MM.1S (cell line): ENCODE measurements at regions not wholly inside any gene's neighbourhood (a gene's known extent, or its start where the extent isn't known, plus 50 kb on each side); places are given as distances from the start of the nearest gene placed in this dataset.

Experiments
- DNase-seq: peaks from one replicate; pipeline ENCODE4 v3.0.0-alpha.2; 2015
- H2AFZ ChIP-seq: fragments of 300-600 bp; sonication (generic); 2 replicates; pipeline ENCODE4 v1.6.0; 2016; ENCODE audit warnings: antibody characterized with exemption, low read length
- H3F3A ChIP-seq: fragments of 300-600 bp; sonication (generic); 2 replicates; pipeline ENCODE4 v1.6.1; 2016; ENCODE audit warnings: mild to moderate bottlenecking, antibody characterized with exemption, low read length, moderate library complexity, mixed read lengths; ENCODE audit not compliant: insufficient read depth
- H3K27ac ChIP-seq: fragments of 300-600 bp; sonication (generic); 2 replicates; pipeline ENCODE4 v1.5.1; 2016; ENCODE audit warnings: mild to moderate bottlenecking, low read length
- H3K27me3 ChIP-seq: fragments of 300-600 bp; sonication (generic); replicated peaks from 2 replicates; pipeline ENCODE4 v1.6.0; 2016; ENCODE audit warnings: low read length; ENCODE audit not compliant: insufficient read depth
- H3K36me3 ChIP-seq: fragments of 300-600 bp; sonication (generic); replicated peaks from 2 replicates; pipeline ENCODE4 v1.6.1; 2016; ENCODE audit warnings: mild to moderate bottlenecking, low read length, mixed read lengths; ENCODE audit not compliant: insufficient read depth
- H3K4me1 ChIP-seq: fragments of 300-600 bp; sonication (generic); 2 replicates; pipeline ENCODE4 v1.6.1; 2016; ENCODE audit warnings: low read length, mixed read lengths
- H3K4me2 ChIP-seq: fragments of 300-600 bp; sonication (generic); 2 replicates; pipeline ENCODE4 v1.6.0; 2016; ENCODE audit warnings: low read depth, low read length
- H3K4me3 ChIP-seq: fragments of 300-600 bp; sonication (generic); 2 replicates; pipeline ENCODE4 v1.5.1; 2016; ENCODE audit warnings: low read length, mixed read lengths
- H3K79me2 ChIP-seq: fragments of 300-600 bp; sonication (generic); 2 replicates; pipeline ENCODE4 v1.6.1; 2016; ENCODE audit warnings: mixed run types, low read length, mixed read lengths
- H3K9ac ChIP-seq: fragments of 300-600 bp; sonication (generic); 2 replicates; pipeline ENCODE4 v1.6.1; 2016; ENCODE audit warnings: low read length, mixed read lengths
- H3K9me2 ChIP-seq: fragments of 300-600 bp; sonication (generic); replicated peaks from 2 replicates; pipeline ENCODE4 v1.6.1; 2016; ENCODE audit warnings: mild to moderate bottlenecking, low read length, mixed read lengths; ENCODE audit not compliant: insufficient read depth
- H3K9me3 ChIP-seq: fragments of 300-600 bp; sonication (generic); replicated peaks from 2 replicates; pipeline ENCODE4 v1.6.1; 2016; ENCODE audit warnings: mild to moderate bottlenecking, low read length, mixed read lengths; ENCODE audit not compliant: insufficient read depth
- H4K20me1 ChIP-seq: fragments of 300-600 bp; sonication (generic); 2 replicates; pipeline ENCODE4 v1.6.1; 2016; ENCODE audit warnings: mild to moderate bottlenecking, low read length, moderate library complexity, mixed read lengths; ENCODE audit not compliant: insufficient read depth
- CTCF ChIP-seq: fragments of 300-600 bp; sonication (generic); IDR thresholded peaks from 2 replicates; pipeline ENCODE4 v1.5.1; 2016; ENCODE audit warnings: antibody characterized with exemption, low read length, mixed read lengths
- EZH2 ChIP-seq: fragments of 300-600 bp; sonication (generic); optimal IDR thresholded peaks from 2 replicates; pipeline ENCODE3; 2017; ENCODE audit warnings: low read depth, mild to moderate bottlenecking, antibody characterized with exemption, low read length, mixed read lengths
- EZH2phosphoT487 ChIP-seq: fragments of 300-600 bp; sonication (generic); IDR thresholded peaks from 2 replicates; pipeline ENCODE4 v1.6.1; 2018; ENCODE audit warnings: antibody characterized with exemption, low read length

GRCh38 chr14:55741240-55741639 lies 161.2 kb downstream of the KTN1 start:
- no peak overlapping the region for H3K9ac ChIP-seq
- no peak for TF ChIP-seq EZH2
- no peak for TF ChIP-seq CTCF
- no peak for TF ChIP-seq EZH2phosphoT487
- H3K9me2 ChIP-seq = no peaks in the 10 kb centered on the region
- H3K4me3 ChIP-seq = no peak overlapping the region
- no peak overlapping the region for H3K4me2 ChIP-seq
- H3K36me3 ChIP-seq = no peaks in the 10 kb centered on the region
- no peak for DNase-seq
- no peak overlapping the region for H3K27ac ChIP-seq
- H3K4me1 ChIP-seq = no peaks in the 10 kb centered on the region
- no peaks in the 10 kb centered on the region for H3K79me2 ChIP-seq
- no peaks in the 10 kb centered on the region for H4K20me1 ChIP-seq
- no peaks in the 10 kb centered on the region for H3K27me3 ChIP-seq
- no peak overlapping the region for H2AFZ ChIP-seq
- H3K9me3 ChIP-seq = no peaks in the 10 kb centered on the region
- no peaks in the 10 kb centered on the region for H3F3A ChIP-seq

GRCh38 chr14:55743551-55743950 lies 163.5 kb downstream of the KTN1 start:
- H3K4me3 ChIP-seq = no peak overlapping the region
- no peaks in the 10 kb centered on the region for H3K27me3 ChIP-seq
- H3K9me2 ChIP-seq = no peaks in the 10 kb centered on the region
- H3K9me3 ChIP-seq = no peaks in the 10 kb centered on the region
- H2AFZ ChIP-seq = no peak overlapping the region
- no peaks in the 10 kb centered on the region for H4K20me1 ChIP-seq
- no peaks in the 10 kb centered on the region for H3K36me3 ChIP-seq
- H3K79me2 ChIP-seq = no peaks in the 10 kb centered on the region
- H3K4me2 ChIP-seq = no peak overlapping the region
- H3K9ac ChIP-seq = no peak overlapping the region
- no peak for DNase-seq
- H3F3A ChIP-seq = no peaks in the 10 kb centered on the region
- H3K27ac ChIP-seq = no peak overlapping the region
- H3K4me1 ChIP-seq = no peaks in the 10 kb centered on the region
- no peak for TF ChIP-seq EZH2phosphoT487
- no peak for TF ChIP-seq CTCF
- no peak for TF ChIP-seq EZH2

- Histone ChIP-seq H3K27ac (no peak overlapping the region), H3K4me3 (no peak overlapping the region), H4K20me1 (no peaks in the 10 kb centered on the region), H2AFZ (no peak overlapping the region), H3K9ac (no peak overlapping the region), H3K27me3 (no peaks in the 10 kb centered on the region), H3K9me3 (no peaks in the 10 kb centered on the region), H3K79me2 (no peaks in the 10 kb centered on the region), H3K4me1 (no peaks in the 10 kb centered on the region), H3K4me2 (no peak overlapping the region), H3K9me2 (no peaks in the 10 kb centered on the region), H3K36me3 (no peaks in the 10 kb centered on the region), H3F3A (no peaks in the 10 kb centered on the region)
- no peak for DNase-seq
- TF ChIP-seq EZH2 = no peak
- no peak for TF ChIP-seq CTCF
- TF ChIP-seq EZH2phosphoT487 = no peak
These were observed 164.3 kb downstream of the KTN1 start for GRCh38 chr14:55744321-55744720.
